HG02840 (cell line): ENCODE measurements at regions not wholly inside any gene's neighbourhood (a gene's known extent, or its start where the extent isn't known, plus 50 kb on each side); places are given as distances from the start of the nearest gene placed in this dataset.
"Not testable (repeated sequence)": the region's sequence is repeated elsewhere in the genome, so short reads cannot be mapped to it uniquely, and the experiment has no call there.

Experiments
- ATAC-seq: cut with Tn5 transposase; IDR thresholded peaks from one replicate; pipeline ENCODE4 v1.9.1; 2021; ENCODE audit warnings: mild to moderate bottlenecking, moderate library complexity, moderate number of reproducible peaks; ENCODE audit not compliant: unreplicated experiment, low FRiP score

- no peak for ATAC-seq
These were observed 137.7 kb downstream of the MEX3B start for GRCh38 chr15:81908111-81908510.

- no peak for ATAC-seq
These were observed 138.3 kb downstream of the MEX3B start for GRCh38 chr15:81907521-81907920.

GRCh38 chr15:81905889-81906288, 139.9 kb downstream of the MEX3B start:
- no peak for ATAC-seq

GRCh38 chr15:81901319-81901718, 144.5 kb downstream of the MEX3B start:
- ATAC-seq: no peak

GRCh38 chr15:81899730-81900129, 146.1 kb downstream of the MEX3B start:
- no peak for ATAC-seq

- ATAC-seq: no peak
These were observed 146.8 kb downstream of the MEX3B start for GRCh38 chr15:81899024-81899423.

- ATAC-seq: no peak
These were observed 148.7 kb downstream of the MEX3B start for GRCh38 chr15:81897057-81897677.

GRCh38 chr15:81896356-81896755, 149.5 kb downstream of the MEX3B start:
- ATAC-seq: no peak

GRCh38 chr15:81895723-81896122, 150.1 kb downstream of the MEX3B start:
- ATAC-seq: no peak

- ATAC-seq: no peak
These were observed 151.8 kb downstream of the MEX3B start for GRCh38 chr15:81894061-81894460.

GRCh38 chr15:81893182-81893835, 152.5 kb downstream of the MEX3B start:
- no peak for ATAC-seq

- no peak for ATAC-seq
These were observed 155.3 kb downstream of the MEX3B start for GRCh38 chr15:81890496-81890895.

- no peak for ATAC-seq
These were observed 156.3 kb downstream of the MEX3B start for GRCh38 chr15:81889485-81889881.

GRCh38 chr15:81888748-81889484, 156.9 kb downstream of the MEX3B start:
- no peak for ATAC-seq

- ATAC-seq: no peak
These were observed 157.9 kb downstream of the MEX3B start for GRCh38 chr15:81887912-81888311.

GRCh38 chr15:81887188-81887587, 158.6 kb downstream of the MEX3B start:
- not testable (repeated sequence) for ATAC-seq

- ATAC-seq: no peak
These were observed 159.2 kb downstream of the MEX3B start for GRCh38 chr15:81886591-81886990.

GRCh38 chr15:81886080-81886479, 159.7 kb downstream of the MEX3B start:
- no peak for ATAC-seq

- ATAC-seq: no peak
These were observed 160.7 kb downstream of the MEX3B start for GRCh38 chr15:81885135-81885534.

GRCh38 chr15:81882504-81882903, 163.3 kb downstream of the MEX3B start:
- ATAC-seq: no peak

GRCh38 chr15:81880833-81881232, 165.0 kb downstream of the MEX3B start:
- ATAC-seq: no peak

GRCh38 chr15:81880314-81880713, 165.5 kb downstream of the MEX3B start:
- no peak for ATAC-seq
